ENCODE measurements at regions not wholly inside any gene's neighbourhood (a gene's known extent, or its start where the extent isn't known, plus 50 kb on each side); places are given as distances from the start of the nearest gene placed in this dataset.

- Histone ChIP-seq H3K4me1 (peaks cover 27% of the 10 kb centered on the region), H3K27me3 (no peaks in the 10 kb centered on the region), H3K9me3 (no peaks in the 10 kb centered on the region), H3K36me3 (no peaks in the 10 kb centered on the region), H3K4me3 (no peak overlapping the region), H3K27ac (no peak overlapping the region)
- DNase-seq (ENCODE audit: low spot score in 2 of 2), result no peak
- TF ChIP-seq EP300 (IDR thresholded peaks at IDR 0.05) (no peak), POLR2A (IDR thresholded peaks at IDR 0.05) (no peak), POLR2AphosphoS5 (IDR thresholded peaks at IDR 0.05) (no peak), CTCF (IDR thresholded peaks at IDR 0.05) (no peak)
- 55% methylated on average over 1 of the region's 1 CpG for WGBS
These were observed 67.6 kb upstream of the RANBP3L start for GRCh38 chr5:36369219-36369690.

GRCh38 chr5:36370073-36370472 lies 68.4 kb upstream of the RANBP3L start:
- Histone ChIP-seq H3K36me3 (no peaks in the 10 kb centered on the region), H3K27me3 (no peaks in the 10 kb centered on the region), H3K4me1 (peaks cover 33% of the 10 kb centered on the region), H3K27ac (no peak overlapping the region), H3K4me3 (no peak overlapping the region), H3K9me3 (no peaks in the 10 kb centered on the region)
- TF ChIP-seq POLR2A (IDR thresholded peaks at IDR 0.05) (no peak), EP300 (IDR thresholded peaks at IDR 0.05) (no peak), POLR2AphosphoS5 (IDR thresholded peaks at IDR 0.05) (no peak), CTCF (IDR thresholded peaks at IDR 0.05) (no peak)
- WGBS, result 98% methylated on average over 2 of the region's 2 CpGs
- DNase-seq (ENCODE audit: low spot score in 2 of 2), result no peak

GRCh38 chr5:36371366-36371765 lies 69.7 kb upstream of the RANBP3L start:
- no peak for DNase-seq (ENCODE audit: low spot score in 2 of 2)
- 77% methylated on average over 6 of the region's 6 CpGs for WGBS
- TF ChIP-seq POLR2A (IDR thresholded peaks at IDR 0.05) (no peak), EP300 (IDR thresholded peaks at IDR 0.05) (no peak)
- Histone ChIP-seq H3K9me3 (no peaks in the 10 kb centered on the region), H3K36me3 (no peaks in the 10 kb centered on the region), H3K27me3 (no peaks in the 10 kb centered on the region), H3K4me1 (peaks cover 33% of the 10 kb centered on the region), H3K4me3 (no peak overlapping the region), H3K27ac (no peak overlapping the region)

- DNase-seq (ENCODE audit: low spot score in 2 of 2), result peak; percentile 85 to 88
- no peaks in the 10 kb centered on the region for H3K36me3 ChIP-seq
- TF ChIP-seq CTCF (IDR thresholded peaks at IDR 0.05) (no peak), POLR2AphosphoS5 (IDR thresholded peaks at IDR 0.05) (peak in 2 of 3 donors; percentile 56 to 84)
- H3K4me1 ChIP-seq, result peaks cover 21% of the 10 kb centered on the region
- 47% methylated on average over 8 of the region's 8 CpGs for whole genome bisulfite sequencing
- peak overlapping the region; percentile 83 for H3K27ac ChIP-seq
- no peaks in the 10 kb centered on the region for H3K9me3 ChIP-seq
- H3K27me3 ChIP-seq, result no peaks in the 10 kb centered on the region
- H3K4me3 ChIP-seq, result no peak overlapping the region
These were observed 71.9 kb upstream of the RANBP3L start for GRCh38 chr5:36373527-36374086.

- peaks cover 21% of the 10 kb centered on the region for H3K4me1 ChIP-seq
- H3K36me3 ChIP-seq, result no peaks in the 10 kb centered on the region
- H3K4me3 ChIP-seq, result no peak overlapping the region
- peak overlapping the region; percentile 83 for H3K27ac ChIP-seq
- no peaks in the 10 kb centered on the region for H3K9me3 ChIP-seq
- TF ChIP-seq POLR2A (IDR thresholded peaks at IDR 0.05) (no peak), EP300 (IDR thresholded peaks at IDR 0.05) (no peak), CTCF (IDR thresholded peaks at IDR 0.05) (no peak), POLR2AphosphoS5 (IDR thresholded peaks at IDR 0.05) (no peak)
- WGBS, result 74% methylated on average over 3 of the region's 3 CpGs
- no peak for DNase-seq (ENCODE audit: low spot score in 2 of 2)
- H3K27me3 ChIP-seq, result no peaks in the 10 kb centered on the region
These were observed 72.7 kb upstream of the RANBP3L start for GRCh38 chr5:36374266-36374862.

All from suprapubic skin (tissue), 4 donors.